ENCODE measurements at regions not wholly inside any gene's neighbourhood (a gene's known extent, or its start where the extent isn't known, plus 50 kb on each side); places are given as distances from the start of the nearest gene placed in this dataset.

GRCh38 chr12:34097213-34097612 lies 74.9 kb downstream of the ALG10 start:
- Histone ChIP-seq H3K36me3 (no peaks in the 10 kb centered on the region), H3K27ac (no peak overlapping the region), H3K4me1 (ENCODE audit: insufficient read depth) (no peaks in the 10 kb centered on the region), H3K9me3 (no peaks in the 10 kb centered on the region), H3K4me3 (no peak overlapping the region), H3K27me3 (no peaks in the 10 kb centered on the region)
- TF ChIP-seq CTCF (IDR thresholded peaks at IDR 0.05) (no peak), EP300 (IDR thresholded peaks at IDR 0.05) (no peak), POLR2A (IDR thresholded peaks at IDR 0.05) (no peak)
- intact Hi-C loops (cut with DNase I) = no loop called here
- WGBS, 3 donors = 56 to 64% (median 59%) methylated on average over 4 of the region's 4 CpGs
- no peak for DNase-seq

DNA sequence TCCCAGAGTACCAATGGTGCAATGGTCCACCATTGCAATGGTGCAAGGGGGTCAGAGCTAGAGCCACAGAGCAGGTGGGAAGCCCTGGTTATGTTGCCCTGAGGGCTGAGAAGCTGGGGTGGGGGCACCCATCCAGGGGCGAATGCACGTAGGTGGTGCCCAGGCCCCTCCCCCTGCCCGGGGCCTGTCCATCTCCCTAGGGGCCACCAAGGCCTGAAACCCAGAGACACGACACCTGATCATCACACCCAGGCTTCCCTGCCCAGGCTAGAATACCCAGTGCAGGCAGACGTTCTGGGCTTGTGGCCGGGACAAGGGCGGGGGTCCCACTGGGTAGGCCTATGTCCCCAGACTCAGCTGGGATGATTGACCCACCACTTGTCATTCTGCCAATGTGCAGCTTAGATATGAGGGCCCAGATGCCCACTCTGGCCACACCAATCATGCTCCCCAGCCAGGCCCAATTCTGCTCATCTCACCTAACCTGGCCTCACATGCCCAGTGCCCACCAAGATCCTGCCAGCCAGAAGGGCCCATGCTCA lies 83.2 kb downstream of the ALG10 start:
- no peaks in the 10 kb centered on the region for H3K36me3 ChIP-seq
- no peak for DNase-seq

GRCh38 chr12:34106172-34106571 lies 83.9 kb downstream of the ALG10 start:
- H3K4me3 ChIP-seq = no peak overlapping the region
- no peak for DNase-seq
- no peak overlapping the region for H3K27ac ChIP-seq
- intact Hi-C loops (cut with DNase I) = no loop called here
- no peaks in the 10 kb centered on the region for H3K36me3 ChIP-seq
- TF ChIP-seq POLR2A (IDR thresholded peaks at IDR 0.05) (no peak), CTCF (IDR thresholded peaks at IDR 0.05) (no peak), EP300 (IDR thresholded peaks at IDR 0.05) (no peak)
- peaks cover 2% of the 10 kb centered on the region for H3K4me1 ChIP-seq (ENCODE audit: insufficient read depth)
- H3K27me3 ChIP-seq = no peaks in the 10 kb centered on the region
- WGBS, 3 donors = 55 to 80% (median 70%) methylated on average over 2 of the region's 2 CpGs
- H3K9me3 ChIP-seq = no peaks in the 10 kb centered on the region

More for the DNA sequence above, 83.2 kb downstream of the ALG10 start:
- peaks cover 2% of the 10 kb centered on the region for H3K4me1 ChIP-seq (ENCODE audit: insufficient read depth)
- 81 to 92% (median 86%) methylated on average over 7 of the region's 7 CpGs for WGBS, 3 donors
- intact Hi-C loops (cut with DNase I) = no loop called here
- no peak overlapping the region for H3K27ac ChIP-seq
- TF ChIP-seq POLR2A (IDR thresholded peaks at IDR 0.05) = no peak
- no peak for TF ChIP-seq CTCF (IDR thresholded peaks at IDR 0.05)
- no peak for TF ChIP-seq EP300 (IDR thresholded peaks at IDR 0.05)
- H3K9me3 ChIP-seq = no peaks in the 10 kb centered on the region
- no peak overlapping the region for H3K4me3 ChIP-seq
- no peaks in the 10 kb centered on the region for H3K27me3 ChIP-seq

GRCh38 chr12:34107016-34107415 lies 84.7 kb downstream of the ALG10 start:
- no peak for DNase-seq
- Histone ChIP-seq H3K27me3 (no peaks in the 10 kb centered on the region), H3K27ac (no peak overlapping the region), H3K9me3 (no peaks in the 10 kb centered on the region), H3K4me1 (ENCODE audit: insufficient read depth) (peaks cover 2% of the 10 kb centered on the region), H3K4me3 (no peak overlapping the region), H3K36me3 (no peaks in the 10 kb centered on the region)
- intact Hi-C loops (cut with DNase I) = no loop called here
- no peak for TF ChIP-seq CTCF (IDR thresholded peaks at IDR 0.05)
- no peak for TF ChIP-seq POLR2A (IDR thresholded peaks at IDR 0.05)
- TF ChIP-seq EP300 (IDR thresholded peaks at IDR 0.05) = no peak
- 88 to 91% (median 89%) methylated on average over 11 of the region's 11 CpGs for WGBS, 3 donors
